ENCODE measurements at regions not wholly inside any gene's neighbourhood (a gene's known extent, or its start where the extent isn't known, plus 50 kb on each side); places are given as distances from the start of the nearest gene placed in this dataset.
A peak's percentile ranks its signal among the peaks of the same experiment; 100 is the strongest.

DNA sequence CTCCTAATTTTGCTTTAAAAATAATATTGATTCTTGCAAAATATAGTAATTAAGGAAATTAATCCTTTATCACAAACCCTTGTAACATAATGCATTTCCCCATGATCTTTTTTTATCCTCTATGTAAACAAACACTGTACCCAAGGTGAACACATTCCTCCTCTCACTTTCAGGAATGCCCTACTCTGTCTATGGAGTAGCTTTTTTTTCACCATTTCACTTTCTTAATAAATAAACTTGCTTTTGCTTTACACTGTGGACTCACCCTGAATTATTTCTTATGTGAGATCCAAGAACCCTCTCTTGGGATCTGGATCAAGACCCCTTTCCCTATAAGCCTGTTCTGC lies 90.5 kb upstream of the LRRN1 start:
- no peaks in the 10 kb centered on the region for H3K9me3 ChIP-seq (ENCODE audit: insufficient read depth, low read depth, low read length)
- peak overlapping the region; percentile 86 for H3K27ac ChIP-seq (ENCODE audit: low read length)
- no peaks in the 10 kb centered on the region for H3K36me3 ChIP-seq (ENCODE audit: insufficient read depth, low read depth, low read length)
- peaks cover 38% of the 10 kb centered on the region for H3K4me1 ChIP-seq (ENCODE audit: insufficient read depth, low read length)
- H3K9ac ChIP-seq (ENCODE audit: low read depth, low read length), result peak overlapping the region; percentile 7; the same call in 1 of the 2 replicates
- H3K27me3 ChIP-seq (ENCODE audit: insufficient read depth, low read length), result no peaks in the 10 kb centered on the region
- no peak overlapping the region for H3K4me3 ChIP-seq (ENCODE audit: low read length)

- Histone ChIP-seq H3K4me3 (ENCODE audit: low read length) (peak overlapping the region; percentile 53), H3K9ac (ENCODE audit: low read depth, low read length) (peak overlapping the region; percentile 7; the same call in 1 of the 2 replicates), H3K4me1 (ENCODE audit: insufficient read depth, low read length) (peaks cover 38% of the 10 kb centered on the region), H3K36me3 (ENCODE audit: insufficient read depth, low read depth, low read length) (no peaks in the 10 kb centered on the region), H3K27ac (ENCODE audit: low read length) (peak overlapping the region; percentile 86), H3K9me3 (ENCODE audit: insufficient read depth, low read depth, low read length) (no peaks in the 10 kb centered on the region), H3K27me3 (ENCODE audit: insufficient read depth, low read length) (no peaks in the 10 kb centered on the region)
Measured at GRCh38 chr3:3707858-3708768, 91.1 kb upstream of the LRRN1 start.

- Histone ChIP-seq H3K4me3 (ENCODE audit: low read length) (no peak overlapping the region), H3K4me1 (ENCODE audit: insufficient read depth, low read length) (peaks cover 44% of the 10 kb centered on the region), H3K27me3 (ENCODE audit: insufficient read depth, low read length) (no peaks in the 10 kb centered on the region), H3K36me3 (ENCODE audit: insufficient read depth, low read depth, low read length) (no peaks in the 10 kb centered on the region), H3K9me3 (ENCODE audit: insufficient read depth, low read depth, low read length) (no peaks in the 10 kb centered on the region), H3K27ac (ENCODE audit: low read length) (no peak overlapping the region), H3K9ac (ENCODE audit: low read depth, low read length) (peak overlapping the region; percentile 1; the same call in 1 of the 2 replicates)
Measured at GRCh38 chr3:3705090-3705775, 94.0 kb upstream of the LRRN1 start.

DNA sequence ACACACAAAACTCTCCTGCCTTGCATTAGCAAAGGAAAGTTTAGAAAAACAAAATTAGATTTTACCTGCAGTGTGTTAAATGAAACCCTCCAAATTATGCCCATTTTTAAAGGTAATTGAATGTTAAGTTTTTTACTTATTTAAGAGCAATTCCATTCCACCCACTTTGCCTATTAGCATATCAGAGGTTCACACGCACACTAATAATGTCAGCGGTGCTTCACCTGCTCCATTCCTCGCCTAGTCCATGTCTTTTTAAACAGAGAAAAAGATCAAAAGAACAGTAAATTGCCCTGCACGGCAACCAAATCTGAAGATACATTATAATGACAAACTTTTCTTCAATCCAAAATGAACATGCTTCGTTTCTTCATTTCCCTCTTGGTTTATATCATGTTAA lies 97.3 kb upstream of the LRRN1 start:
- H3K9me3 ChIP-seq (ENCODE audit: insufficient read depth, low read depth, low read length), result no peaks in the 10 kb centered on the region
- no peak overlapping the region for H3K4me3 ChIP-seq (ENCODE audit: low read length)
- peaks cover 18% of the 10 kb centered on the region for H3K4me1 ChIP-seq (ENCODE audit: insufficient read depth, low read length)
- H3K27me3 ChIP-seq (ENCODE audit: insufficient read depth, low read length), result no peaks in the 10 kb centered on the region
- H3K9ac ChIP-seq (ENCODE audit: low read depth, low read length), result no peak overlapping the region
- no peaks in the 10 kb centered on the region for H3K36me3 ChIP-seq (ENCODE audit: insufficient read depth, low read depth, low read length)
- no peak overlapping the region for H3K27ac ChIP-seq (ENCODE audit: low read length)

DNA sequence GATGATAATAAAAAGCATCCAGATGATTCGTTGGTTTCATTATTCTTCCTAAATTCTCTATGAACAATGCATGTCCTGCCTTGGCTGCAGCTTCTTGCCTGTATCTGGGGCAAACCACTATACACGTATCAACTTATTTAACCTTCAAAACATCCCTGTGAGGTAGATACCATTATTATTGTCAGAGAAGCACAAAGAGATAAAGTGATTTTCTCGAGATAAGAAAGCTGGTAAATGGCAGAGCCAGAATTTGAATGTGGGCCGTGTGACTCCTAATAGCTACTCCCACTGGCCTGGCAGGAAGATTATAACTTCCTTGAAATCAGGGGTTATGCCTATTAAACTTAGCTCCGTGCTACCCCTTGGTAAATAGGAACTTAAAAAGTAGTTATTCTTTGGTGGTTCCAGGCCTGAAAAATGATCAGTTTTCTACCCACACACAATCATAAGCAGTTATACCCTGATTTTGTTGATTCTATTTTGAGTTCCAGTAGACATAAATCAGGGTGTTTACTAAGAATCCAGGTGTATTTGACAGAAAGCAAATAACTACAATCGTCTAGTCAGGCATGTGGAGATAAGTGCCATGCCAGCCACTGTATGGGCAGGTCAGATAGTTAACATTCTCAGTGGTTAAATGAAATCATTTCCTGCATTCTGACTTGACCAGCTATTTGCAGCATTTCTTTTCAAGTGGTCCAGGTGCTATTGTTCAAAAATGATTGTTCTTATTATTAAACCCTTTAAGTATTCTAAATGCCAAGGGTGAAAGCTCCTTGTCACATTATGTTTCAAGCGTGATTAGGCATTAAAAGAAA lies 99.2 kb upstream of the LRRN1 start:
- H3K9ac ChIP-seq (ENCODE audit: low read depth, low read length), result no peak overlapping the region
- no peak overlapping the region for H3K27ac ChIP-seq (ENCODE audit: low read length)

GRCh38 chr3:3699407-3699806 lies 99.8 kb upstream of the LRRN1 start:
- no peaks in the 10 kb centered on the region for H3K27me3 ChIP-seq (ENCODE audit: insufficient read depth, low read length)
- no peak overlapping the region for H3K9ac ChIP-seq (ENCODE audit: low read depth, low read length)
- H3K4me3 ChIP-seq (ENCODE audit: low read length), result no peak overlapping the region
- H3K9me3 ChIP-seq (ENCODE audit: insufficient read depth, low read depth, low read length), result no peaks in the 10 kb centered on the region
- peaks cover 7% of the 10 kb centered on the region for H3K4me1 ChIP-seq (ENCODE audit: insufficient read depth, low read length)
- H3K27ac ChIP-seq (ENCODE audit: low read length), result no peak overlapping the region
- no peaks in the 10 kb centered on the region for H3K36me3 ChIP-seq (ENCODE audit: insufficient read depth, low read depth, low read length)

More for the DNA sequence above, 99.2 kb upstream of the LRRN1 start:
- Histone ChIP-seq H3K4me1 (ENCODE audit: insufficient read depth, low read length) (peaks cover 11% of the 10 kb centered on the region), H3K9me3 (ENCODE audit: insufficient read depth, low read depth, low read length) (no peaks in the 10 kb centered on the region), H3K36me3 (ENCODE audit: insufficient read depth, low read depth, low read length) (no peaks in the 10 kb centered on the region), H3K27me3 (ENCODE audit: insufficient read depth, low read length) (no peaks in the 10 kb centered on the region), H3K4me3 (ENCODE audit: low read length) (no peak overlapping the region)

DNA sequence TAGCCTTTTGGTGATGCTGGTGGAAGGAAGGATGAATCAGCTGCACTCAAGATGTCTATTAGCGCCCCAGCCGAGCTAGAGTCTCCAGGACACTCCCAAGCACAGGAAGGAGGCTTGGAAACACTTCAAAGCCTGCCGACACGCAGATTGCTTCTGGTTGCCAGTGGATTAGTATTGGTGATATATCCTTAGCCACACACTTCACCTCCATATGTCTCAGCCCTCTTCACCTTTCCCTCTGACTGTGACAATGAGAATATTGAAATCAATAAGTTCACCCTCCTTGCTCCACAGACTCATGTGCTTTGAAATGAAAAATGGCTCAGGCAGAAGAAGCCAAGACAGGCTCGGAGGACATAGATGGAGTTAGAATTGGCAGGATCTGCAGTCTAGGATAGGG lies 102.9 kb upstream of the LRRN1 start:
- no peak overlapping the region for H3K4me3 ChIP-seq (ENCODE audit: low read length)
- no peak overlapping the region for H3K27ac ChIP-seq (ENCODE audit: low read length)
- H3K4me1 ChIP-seq (ENCODE audit: insufficient read depth, low read length), result peaks cover 2% of the 10 kb centered on the region; the same call in 1 of the 2 replicates
- H3K27me3 ChIP-seq (ENCODE audit: insufficient read depth, low read length), result no peaks in the 10 kb centered on the region
- no peaks in the 10 kb centered on the region for H3K36me3 ChIP-seq (ENCODE audit: insufficient read depth, low read depth, low read length)
- H3K9ac ChIP-seq (ENCODE audit: low read depth, low read length), result no peak overlapping the region
- H3K9me3 ChIP-seq (ENCODE audit: insufficient read depth, low read depth, low read length), result peaks cover 8% of the 10 kb centered on the region

- no peak overlapping the region for H3K4me3 ChIP-seq (ENCODE audit: low read length)
- no peaks in the 10 kb centered on the region for H3K36me3 ChIP-seq (ENCODE audit: insufficient read depth, low read depth, low read length)
- H3K9me3 ChIP-seq (ENCODE audit: insufficient read depth, low read depth, low read length), result peaks cover 8% of the 10 kb centered on the region
- H3K9ac ChIP-seq (ENCODE audit: low read depth, low read length), result no peak overlapping the region
- no peaks in the 10 kb centered on the region for H3K4me1 ChIP-seq (ENCODE audit: insufficient read depth, low read length)
- no peaks in the 10 kb centered on the region for H3K27me3 ChIP-seq (ENCODE audit: insufficient read depth, low read length)
- H3K27ac ChIP-seq (ENCODE audit: low read length), result no peak overlapping the region
Measured at GRCh38 chr3:3693593-3693992, 105.6 kb upstream of the LRRN1 start.

DNA sequence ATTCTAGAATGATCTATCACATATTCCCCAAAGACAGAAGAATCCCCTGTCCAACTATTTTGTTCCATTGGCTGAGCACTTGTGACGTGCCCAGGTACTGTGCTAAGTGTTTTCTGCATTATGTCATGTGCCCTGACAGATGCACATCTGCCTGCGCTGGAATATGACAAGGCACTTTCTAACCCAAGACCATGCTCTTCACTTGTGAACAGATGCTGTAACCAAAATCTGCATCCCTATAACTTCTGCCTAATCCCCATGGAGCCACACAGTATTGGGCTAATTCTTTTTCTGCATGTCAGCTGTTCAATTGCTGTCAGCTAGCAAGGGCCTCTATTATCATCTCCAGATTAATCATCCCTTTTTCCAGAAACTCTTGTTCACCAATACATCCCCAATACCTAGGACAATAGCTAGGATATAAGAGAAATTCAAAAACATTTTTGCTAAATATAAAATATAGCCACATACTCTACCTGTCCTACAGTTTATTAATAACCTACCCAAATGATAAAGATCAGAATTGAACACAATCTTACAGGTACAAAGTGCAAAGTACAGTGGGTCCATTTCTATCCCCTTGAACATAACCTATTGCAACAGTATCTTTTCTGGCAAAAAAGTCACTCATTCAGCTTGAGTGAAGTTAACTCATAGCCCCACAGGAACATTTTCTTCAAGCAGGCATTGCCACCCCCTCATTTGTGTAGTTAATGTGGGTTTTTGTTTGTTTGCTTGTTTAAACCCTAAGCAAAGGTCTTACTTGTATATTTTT lies 109.4 kb upstream of the LRRN1 start:
- Histone ChIP-seq H3K27me3 (ENCODE audit: insufficient read depth, low read length) (no peaks in the 10 kb centered on the region), H3K27ac (ENCODE audit: low read length) (no peak overlapping the region), H3K36me3 (ENCODE audit: insufficient read depth, low read depth, low read length) (no peaks in the 10 kb centered on the region), H3K4me3 (ENCODE audit: low read length) (no peak overlapping the region), H3K9me3 (ENCODE audit: insufficient read depth, low read depth, low read length) (peaks cover 8% of the 10 kb centered on the region), H3K4me1 (ENCODE audit: insufficient read depth, low read length) (no peaks in the 10 kb centered on the region), H3K9ac (ENCODE audit: low read depth, low read length) (no peak overlapping the region)

GRCh38 chr3:3686907-3687648 lies 112.2 kb upstream of the LRRN1 start:
- no peak overlapping the region for H3K27ac ChIP-seq (ENCODE audit: low read length)
- no peaks in the 10 kb centered on the region for H3K4me1 ChIP-seq (ENCODE audit: insufficient read depth, low read length)
- no peak overlapping the region for H3K9ac ChIP-seq (ENCODE audit: low read depth, low read length)
- H3K4me3 ChIP-seq (ENCODE audit: low read length), result no peak overlapping the region
- no peaks in the 10 kb centered on the region for H3K9me3 ChIP-seq (ENCODE audit: insufficient read depth, low read depth, low read length)
- H3K27me3 ChIP-seq (ENCODE audit: insufficient read depth, low read length), result no peaks in the 10 kb centered on the region
- no peaks in the 10 kb centered on the region for H3K36me3 ChIP-seq (ENCODE audit: insufficient read depth, low read depth, low read length)
